ENCODE measurements at regions not wholly inside any gene's neighbourhood (a gene's known extent, or its start where the extent isn't known, plus 50 kb on each side); places are given as distances from the start of the nearest gene placed in this dataset.

GRCh38 chr2:104701411-104701911 is 152.5 kb upstream of the POU3F3 start:
- TF ChIP-seq BACH2 (CRISPR knock-in tag; IDR thresholded peaks at IDR 0.05; ENCODE audit: borderline replicate concordance) = no peak
- TF ChIP-seq TCF4 (CRISPR knock-in tag; IDR thresholded peaks at IDR 0.05; ENCODE audit: borderline replicate concordance) = no peak
- no peak for TF ChIP-seq POU6F1 (CRISPR knock-in tag; IDR thresholded peaks at IDR 0.05; ENCODE audit: borderline replicate concordance, low read depth)
- TF ChIP-seq ZC3H10 (CRISPR knock-in tag; IDR thresholded peaks at IDR 0.05) = no peak
- TF ChIP-seq ZNF565 (CRISPR knock-in tag; conservative IDR thresholded peaks at IDR 0.05; ENCODE audit: low read depth) = no peak
- no peak for TF ChIP-seq TSHZ2 (CRISPR knock-in tag; IDR thresholded peaks at IDR 0.05)
- TF ChIP-seq CSDC2 (CRISPR knock-in tag; IDR thresholded peaks at IDR 0.05) = no peak
- TF ChIP-seq, protein P1, sequence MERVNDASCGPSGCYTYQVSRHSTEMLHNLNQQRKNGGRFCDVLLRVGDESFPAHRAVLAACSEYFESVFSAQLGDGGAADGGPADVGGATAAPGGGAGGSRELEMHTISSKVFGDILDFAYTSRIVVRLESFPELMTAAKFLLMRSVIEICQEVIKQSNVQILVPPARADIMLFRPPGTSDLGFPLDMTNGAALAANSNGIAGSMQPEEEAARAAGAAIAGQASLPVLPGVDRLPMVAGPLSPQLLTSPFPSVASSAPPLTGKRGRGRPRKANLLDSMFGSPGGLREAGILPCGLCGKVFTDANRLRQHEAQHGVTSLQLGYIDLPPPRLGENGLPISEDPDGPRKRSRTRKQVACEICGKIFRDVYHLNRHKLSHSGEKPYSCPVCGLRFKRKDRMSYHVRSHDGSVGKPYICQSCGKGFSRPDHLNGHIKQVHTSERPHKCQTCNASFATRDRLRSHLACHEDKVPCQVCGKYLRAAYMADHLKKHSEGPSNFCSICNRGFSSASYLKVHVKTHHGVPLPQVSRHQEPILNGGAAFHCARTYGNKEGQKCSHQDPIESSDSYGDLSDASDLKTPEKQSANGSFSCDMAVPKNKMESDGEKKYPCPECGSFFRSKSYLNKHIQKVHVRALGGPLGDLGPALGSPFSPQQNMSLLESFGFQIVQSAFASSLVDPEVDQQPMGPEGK (CRISPR knock-in tag; IDR thresholded peaks at IDR 0.05; ENCODE audit: borderline replicate concordance) = no peak
- TF ChIP-seq SNAI2 (CRISPR knock-in tag; IDR thresholded peaks at IDR 0.05) = no peak
- TF ChIP-seq ZFP3 (CRISPR knock-in tag; IDR thresholded peaks at IDR 0.05) = no peak
- no peak for TF ChIP-seq TOX (CRISPR knock-in tag; IDR thresholded peaks at IDR 0.05; ENCODE audit: borderline replicate concordance)
- no peak for TF ChIP-seq ISL1 (CRISPR knock-in tag; IDR thresholded peaks at IDR 0.05)
- no peak for TF ChIP-seq ZNF70 (CRISPR knock-in tag; IDR thresholded peaks at IDR 0.05)
- TF ChIP-seq CREB5 (CRISPR knock-in tag; IDR thresholded peaks at IDR 0.05; ENCODE audit: low read depth) = no peak
- TF ChIP-seq RARB (CRISPR knock-in tag; IDR thresholded peaks at IDR 0.05) = no peak
- TF ChIP-seq OSR1 (CRISPR knock-in tag; IDR thresholded peaks at IDR 0.05) = no peak
- TF ChIP-seq, protein P2, sequence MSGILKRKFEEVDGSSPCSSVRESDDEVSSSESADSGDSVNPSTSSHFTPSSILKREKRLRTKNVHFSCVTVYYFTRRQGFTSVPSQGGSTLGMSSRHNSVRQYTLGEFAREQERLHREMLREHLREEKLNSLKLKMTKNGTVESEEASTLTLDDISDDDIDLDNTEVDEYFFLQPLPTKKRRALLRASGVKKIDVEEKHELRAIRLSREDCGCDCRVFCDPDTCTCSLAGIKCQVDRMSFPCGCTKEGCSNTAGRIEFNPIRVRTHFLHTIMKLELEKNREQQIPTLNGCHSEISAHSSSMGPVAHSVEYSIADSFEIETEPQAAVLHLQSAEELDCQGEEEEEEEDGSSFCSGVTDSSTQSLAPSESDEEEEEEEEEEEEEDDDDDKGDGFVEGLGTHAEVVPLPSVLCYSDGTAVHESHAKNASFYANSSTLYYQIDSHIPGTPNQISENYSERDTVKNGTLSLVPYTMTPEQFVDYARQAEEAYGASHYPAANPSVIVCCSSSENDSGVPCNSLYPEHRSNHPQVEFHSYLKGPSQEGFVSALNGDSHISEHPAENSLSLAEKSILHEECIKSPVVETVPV (CRISPR knock-in tag; IDR thresholded peaks at IDR 0.05) = no peak
- ATAC-seq = no peak

GRCh38 chr2:104702031-104702850 is 151.7 kb upstream of the POU3F3 start:
- TF ChIP-seq ISL1 (CRISPR knock-in tag; IDR thresholded peaks at IDR 0.05) = no peak
- ATAC-seq = no peak

GRCh38 chr2:104703669-104704068 is 150.2 kb upstream of the POU3F3 start:
- no peak for ATAC-seq
- no peak for TF ChIP-seq OSR1 (CRISPR knock-in tag; IDR thresholded peaks at IDR 0.05)
- no peak for TF ChIP-seq ZNF70 (CRISPR knock-in tag; IDR thresholded peaks at IDR 0.05)
- no peak for TF ChIP-seq CSDC2 (CRISPR knock-in tag; IDR thresholded peaks at IDR 0.05)
- TF ChIP-seq PPARA (CRISPR knock-in tag; IDR thresholded peaks at IDR 0.05; ENCODE audit: borderline replicate concordance) = no peak
- no peak for TF ChIP-seq ARNTL (CRISPR knock-in tag; IDR thresholded peaks at IDR 0.05; ENCODE audit: borderline replicate concordance, low read depth)
- no peak for TF ChIP-seq ESRRG (CRISPR knock-in tag; IDR thresholded peaks at IDR 0.05)
- TF ChIP-seq CREB5 (CRISPR knock-in tag; IDR thresholded peaks at IDR 0.05; ENCODE audit: low read depth) = no peak
- TF ChIP-seq, protein P2 (CRISPR knock-in tag; IDR thresholded peaks at IDR 0.05) = no peak
- no peak for TF ChIP-seq TSHZ2 (CRISPR knock-in tag; IDR thresholded peaks at IDR 0.05)
- TF ChIP-seq RARB (CRISPR knock-in tag; IDR thresholded peaks at IDR 0.05) = no peak
- TF ChIP-seq SNAI2 (CRISPR knock-in tag; IDR thresholded peaks at IDR 0.05) = no peak

Measured in SK-N-SH treated with all-trans-retinoic acid at 6 μM for 48 hours (cell line).